ENCODE measurements at regions not wholly inside any gene's neighbourhood (a gene's known extent, or its start where the extent isn't known, plus 50 kb on each side); places are given as distances from the start of the nearest gene placed in this dataset.

DNA sequence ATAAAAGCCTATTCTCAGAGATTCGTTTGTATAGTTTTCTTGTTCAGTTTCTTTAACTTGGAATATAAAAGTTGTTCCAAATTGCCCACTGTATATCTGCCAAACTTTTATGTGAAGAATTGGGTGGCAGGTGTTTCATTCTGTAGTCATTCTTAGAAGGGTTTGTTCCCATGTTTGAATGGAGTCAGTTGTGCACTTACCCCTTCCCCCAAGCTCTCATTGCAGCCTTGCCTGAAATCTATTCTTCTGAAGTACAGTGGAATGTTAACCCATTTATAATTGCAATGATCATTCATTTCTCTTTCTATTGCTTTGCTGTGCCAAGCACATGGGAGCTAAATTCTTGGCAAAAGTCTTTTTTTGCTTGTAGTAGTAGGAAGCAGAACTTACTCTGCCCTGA lies 375.3 kb upstream of the C1orf87 start:
- TF ChIP-seq, protein P1, sequence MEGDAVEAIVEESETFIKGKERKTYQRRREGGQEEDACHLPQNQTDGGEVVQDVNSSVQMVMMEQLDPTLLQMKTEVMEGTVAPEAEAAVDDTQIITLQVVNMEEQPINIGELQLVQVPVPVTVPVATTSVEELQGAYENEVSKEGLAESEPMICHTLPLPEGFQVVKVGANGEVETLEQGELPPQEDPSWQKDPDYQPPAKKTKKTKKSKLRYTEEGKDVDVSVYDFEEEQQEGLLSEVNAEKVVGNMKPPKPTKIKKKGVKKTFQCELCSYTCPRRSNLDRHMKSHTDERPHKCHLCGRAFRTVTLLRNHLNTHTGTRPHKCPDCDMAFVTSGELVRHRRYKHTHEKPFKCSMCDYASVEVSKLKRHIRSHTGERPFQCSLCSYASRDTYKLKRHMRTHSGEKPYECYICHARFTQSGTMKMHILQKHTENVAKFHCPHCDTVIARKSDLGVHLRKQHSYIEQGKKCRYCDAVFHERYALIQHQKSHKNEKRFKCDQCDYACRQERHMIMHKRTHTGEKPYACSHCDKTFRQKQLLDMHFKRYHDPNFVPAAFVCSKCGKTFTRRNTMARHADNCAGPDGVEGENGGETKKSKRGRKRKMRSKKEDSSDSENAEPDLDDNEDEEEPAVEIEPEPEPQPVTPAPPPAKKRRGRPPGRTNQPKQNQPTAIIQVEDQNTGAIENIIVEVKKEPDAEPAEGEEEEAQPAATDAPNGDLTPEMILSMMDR (IDR thresholded peaks at IDR 0.05) = no peak
- no peak for ATAC-seq
- DNase-seq = no peak

DNA sequence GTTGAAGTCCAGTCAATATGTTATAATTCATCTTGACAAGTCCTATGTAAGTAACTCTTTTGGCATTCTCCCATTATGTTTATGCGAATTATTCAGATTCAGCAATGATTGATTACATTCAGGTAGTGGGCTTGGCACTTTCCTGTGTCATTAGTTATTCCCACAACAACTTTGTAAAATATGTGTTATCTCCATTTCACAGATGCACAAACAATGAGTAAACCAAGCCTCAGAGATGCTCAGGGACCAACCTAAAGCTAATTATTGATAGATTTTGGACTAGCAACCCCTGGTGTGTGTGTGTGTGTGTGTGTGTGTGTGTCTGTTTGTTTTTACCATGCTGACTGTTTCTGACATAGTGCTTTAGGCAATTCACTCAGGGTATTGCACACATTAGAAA lies 371.1 kb upstream of the C1orf87 start:
- Histone ChIP-seq H3K4me3 (no peak overlapping the region), H3K9me3 (no peaks in the 10 kb centered on the region), H3K27ac (no peak overlapping the region), H3K27me3 (no peaks in the 10 kb centered on the region), H3K4me1 (no peaks in the 10 kb centered on the region), H3K36me3 (no peaks in the 10 kb centered on the region)
- TF ChIP-seq, protein P1 (IDR thresholded peaks at IDR 0.05) = no peak
- no peak for DNase-seq
- no peak for ATAC-seq
- intact Hi-C loops (cut with DNase I) = no loop called here

More for the DNA sequence above, 375.3 kb upstream of the C1orf87 start:
- H3K27me3 ChIP-seq = no peaks in the 10 kb centered on the region
- H3K27ac ChIP-seq = no peak overlapping the region
- no peaks in the 10 kb centered on the region for H3K9me3 ChIP-seq
- no peaks in the 10 kb centered on the region for H3K4me1 ChIP-seq
- no peaks in the 10 kb centered on the region for H3K36me3 ChIP-seq
- intact Hi-C loops (cut with DNase I) = no loop called here
- H3K4me3 ChIP-seq = no peak overlapping the region

DNA sequence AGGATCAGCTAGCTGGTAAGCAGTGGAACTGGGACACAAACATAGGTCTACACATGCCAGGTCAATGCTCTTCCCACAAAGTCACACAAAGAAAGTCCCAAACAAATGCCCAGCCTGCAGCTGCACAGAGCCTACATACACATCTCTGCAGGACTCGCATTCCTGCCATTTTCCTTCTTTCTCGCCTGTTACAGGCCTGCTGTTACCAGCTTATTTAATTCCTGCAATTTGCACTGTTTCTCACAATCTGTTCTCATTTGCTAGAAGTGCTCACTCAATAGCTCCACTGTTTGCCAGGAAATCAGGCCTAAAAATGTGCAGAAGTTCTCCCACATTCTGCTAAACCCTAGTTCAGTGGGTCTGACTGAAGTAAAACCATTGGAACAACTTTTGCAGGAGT lies 362.6 kb upstream of the C1orf87 start:
- no peaks in the 10 kb centered on the region for H3K9me3 ChIP-seq
- no peaks in the 10 kb centered on the region for H3K27me3 ChIP-seq
- DNase-seq (no peak), ATAC-seq (no peak)
- TF ChIP-seq, protein P1 (IDR thresholded peaks at IDR 0.05) = no peak
- intact Hi-C loops (cut with DNase I) = no loop called here
- no peak overlapping the region for H3K27ac ChIP-seq
- H3K36me3 ChIP-seq = no peaks in the 10 kb centered on the region
- no peak overlapping the region for H3K4me3 ChIP-seq
- H3K4me1 ChIP-seq = no peaks in the 10 kb centered on the region

DNA sequence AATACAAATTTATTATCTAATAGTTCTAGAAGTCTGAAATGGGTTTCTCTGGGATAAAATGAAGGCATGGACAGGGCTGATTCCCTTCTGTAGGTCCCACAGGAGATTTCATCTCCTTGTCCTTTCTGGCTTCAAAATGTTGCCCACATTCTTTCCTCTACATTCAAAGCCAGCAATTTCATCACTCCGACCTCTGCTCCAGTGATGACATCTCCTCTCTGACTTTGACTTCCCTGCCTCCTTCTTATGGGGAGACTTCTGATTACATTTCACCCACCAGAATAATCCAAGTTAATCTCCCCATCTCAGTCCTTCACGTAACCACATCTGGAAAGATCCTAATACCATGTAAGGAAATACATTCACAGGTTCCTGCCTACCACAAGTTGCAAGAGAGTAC lies 358.0 kb upstream of the C1orf87 start:
- H3K4me1 ChIP-seq = no peaks in the 10 kb centered on the region
- H3K27me3 ChIP-seq = no peaks in the 10 kb centered on the region
- H3K4me3 ChIP-seq = no peak overlapping the region
- H3K27ac ChIP-seq = no peak overlapping the region
- H3K9me3 ChIP-seq = no peaks in the 10 kb centered on the region
- no peak for ATAC-seq
- TF ChIP-seq, protein P1 (IDR thresholded peaks at IDR 0.05) = no peak
- intact Hi-C loops (cut with DNase I) = no loop called here
- DNase-seq = no peak
- H3K36me3 ChIP-seq = no peaks in the 10 kb centered on the region

DNA sequence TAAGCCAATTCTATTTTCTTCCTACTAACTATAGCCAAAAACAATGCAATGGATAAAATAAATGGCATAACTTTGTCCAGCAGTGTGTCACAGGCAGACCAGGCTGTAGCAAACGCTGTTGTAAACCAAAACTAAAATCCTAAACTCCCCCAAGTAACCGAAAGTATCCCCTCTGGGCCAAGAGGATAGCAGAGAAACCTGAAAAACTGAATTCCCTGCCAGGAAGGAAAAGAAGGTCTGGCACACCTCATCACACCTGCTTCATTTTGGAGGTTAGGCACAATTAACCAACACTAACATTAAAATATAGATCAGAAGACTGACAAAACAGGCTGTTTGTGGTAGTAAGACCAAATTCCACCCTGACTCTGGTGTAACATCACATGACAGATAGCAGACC lies 356.8 kb upstream of the C1orf87 start:
- Histone ChIP-seq H3K4me3 (no peak overlapping the region), H3K9me3 (no peaks in the 10 kb centered on the region), H3K36me3 (no peaks in the 10 kb centered on the region), H3K4me1 (no peaks in the 10 kb centered on the region), H3K27ac (no peak overlapping the region), H3K27me3 (no peaks in the 10 kb centered on the region)
- intact Hi-C loops (cut with DNase I) = no loop called here
- no peak for DNase-seq
- TF ChIP-seq, protein P1 (IDR thresholded peaks at IDR 0.05) = no peak
- no peak for ATAC-seq

DNA sequence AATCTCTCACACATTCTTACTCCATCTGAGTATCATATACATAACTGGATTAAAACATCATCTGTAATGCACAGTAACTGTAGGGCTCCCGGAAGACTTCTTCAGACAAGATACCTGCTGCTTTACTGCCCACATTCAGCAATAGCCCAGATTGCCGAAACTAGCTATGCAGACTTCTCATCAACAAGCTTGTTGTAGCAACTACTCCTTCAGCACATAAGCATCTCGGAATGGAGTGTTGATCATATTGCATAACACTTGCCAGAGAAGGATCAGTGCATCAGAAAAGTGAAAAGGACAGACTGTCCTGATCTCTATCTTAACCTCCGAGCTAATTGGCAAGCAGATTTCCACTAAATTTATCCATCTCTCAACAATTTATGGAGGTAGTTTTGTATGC lies 354.6 kb upstream of the C1orf87 start:
- Histone ChIP-seq H3K4me1 (no peaks in the 10 kb centered on the region), H3K9me3 (no peaks in the 10 kb centered on the region), H3K4me3 (no peak overlapping the region), H3K27ac (no peak overlapping the region), H3K36me3 (no peaks in the 10 kb centered on the region), H3K27me3 (no peaks in the 10 kb centered on the region)
- intact Hi-C loops (cut with DNase I) = no loop called here
- DNase-seq = no peak
- ATAC-seq = no peak
- TF ChIP-seq, protein P1 (IDR thresholded peaks at IDR 0.05) = no peak
